ENCODE measurements at regions not wholly inside any gene's neighbourhood (a gene's known extent, or its start where the extent isn't known, plus 50 kb on each side); places are given as distances from the start of the nearest gene placed in this dataset.

DNA sequence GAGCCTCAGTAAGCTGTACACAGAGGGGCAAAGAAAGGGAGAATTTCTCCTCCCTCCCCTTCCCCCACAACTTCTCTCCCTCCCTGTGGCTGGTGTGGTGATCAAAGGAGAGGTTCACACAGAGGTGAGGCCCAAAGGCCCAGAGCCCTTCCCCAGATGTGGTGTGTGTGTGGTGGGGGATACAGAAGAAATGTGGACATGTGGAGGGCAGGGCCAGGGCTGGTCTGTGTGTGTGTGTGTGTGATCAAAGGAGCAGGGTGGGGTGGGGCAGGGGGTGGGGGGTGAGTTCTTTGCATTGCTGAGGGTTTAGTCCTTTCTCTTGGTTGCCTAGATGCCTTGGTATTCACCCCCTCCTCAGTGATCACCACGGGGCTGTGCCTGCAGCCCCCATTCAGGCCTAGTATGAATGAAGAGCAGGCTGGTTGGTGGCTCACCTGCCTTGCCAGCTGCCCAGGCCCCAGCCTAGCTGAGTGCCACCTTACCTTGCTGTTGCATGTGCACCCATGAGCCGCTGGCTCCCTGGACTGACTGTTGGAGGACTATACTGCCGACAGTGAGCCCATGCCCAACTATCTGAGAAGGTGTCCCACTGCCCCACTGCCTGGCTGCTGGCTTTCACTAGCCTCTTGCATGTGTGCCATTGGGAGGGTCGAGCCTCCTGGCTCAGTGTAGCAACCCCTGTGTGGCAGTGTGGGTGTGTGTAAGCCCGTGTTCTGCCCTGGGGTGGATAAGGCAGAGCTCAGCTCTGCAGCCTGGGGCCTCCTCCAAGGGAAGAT, 101.9 kb downstream of the EFNB1 start:
- no peak for DNase-seq (ENCODE audit: low read depth in 1 of 2, low spot score in 1 of 2)

DNA sequence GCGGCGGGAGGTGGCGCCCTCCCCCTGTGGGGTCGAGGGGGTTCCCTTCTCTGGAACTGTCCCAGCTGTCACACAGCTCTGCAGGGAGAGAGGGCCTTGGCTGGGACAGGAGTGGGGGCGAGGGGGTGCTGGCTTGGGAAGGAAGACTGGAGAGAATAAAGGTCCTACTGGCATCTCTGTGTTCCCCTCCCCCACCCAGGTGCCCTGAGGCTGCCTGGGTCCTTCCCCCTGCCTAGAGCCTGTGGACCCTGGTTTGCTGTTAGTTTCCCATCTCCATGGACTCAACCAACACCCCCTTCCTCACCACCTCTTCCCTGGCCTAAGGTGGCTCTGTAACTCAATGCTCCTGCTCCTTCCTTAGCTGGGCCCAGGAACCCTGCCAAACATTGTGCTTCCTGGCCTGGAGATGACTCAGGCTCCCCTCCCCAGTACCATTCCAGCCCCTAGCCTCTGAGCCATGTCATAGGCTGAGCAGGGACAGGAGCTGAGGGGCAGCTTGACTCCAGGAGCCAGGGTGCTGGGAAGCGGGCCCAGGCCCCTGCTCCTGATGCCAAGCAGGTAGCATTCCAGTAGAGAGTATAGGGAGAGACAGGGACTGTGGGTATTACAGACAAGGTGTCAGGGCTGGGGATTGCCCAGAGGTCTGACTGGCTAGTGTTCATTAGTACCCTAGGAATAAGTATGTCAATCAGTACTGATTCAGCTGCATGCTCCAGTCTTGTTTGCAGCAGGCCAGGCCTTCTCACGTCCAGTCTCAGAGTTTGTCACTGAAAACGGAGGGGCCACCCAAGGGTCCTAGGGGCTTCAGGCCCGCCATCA, 100.7 kb downstream of the EFNB1 start:
- no peak for DNase-seq (ENCODE audit: low read depth in 1 of 2, low spot score in 1 of 2)

DNA sequence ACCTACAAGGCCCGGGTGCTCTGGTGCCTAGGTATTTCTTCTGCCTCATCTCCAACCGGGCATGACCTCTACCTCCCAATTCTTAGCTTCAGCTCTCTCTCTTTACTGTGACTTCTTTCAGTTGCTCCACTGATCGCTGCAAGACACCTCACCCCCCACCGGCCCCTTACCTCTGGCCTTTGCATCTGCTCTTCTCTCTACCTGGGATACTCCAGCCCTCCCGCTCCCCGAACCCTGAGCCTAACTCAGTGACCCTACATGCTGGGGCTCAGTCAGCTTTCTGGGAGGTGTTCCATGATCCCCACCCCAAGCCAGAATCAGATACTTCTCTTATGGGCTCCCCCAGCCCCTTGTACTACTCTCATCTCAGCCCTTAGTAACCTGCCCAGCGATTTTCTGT, 99.6 kb downstream of the EFNB1 start:
- no peak for DNase-seq (ENCODE audit: low read depth in 1 of 2, low spot score in 1 of 2)

DNA sequence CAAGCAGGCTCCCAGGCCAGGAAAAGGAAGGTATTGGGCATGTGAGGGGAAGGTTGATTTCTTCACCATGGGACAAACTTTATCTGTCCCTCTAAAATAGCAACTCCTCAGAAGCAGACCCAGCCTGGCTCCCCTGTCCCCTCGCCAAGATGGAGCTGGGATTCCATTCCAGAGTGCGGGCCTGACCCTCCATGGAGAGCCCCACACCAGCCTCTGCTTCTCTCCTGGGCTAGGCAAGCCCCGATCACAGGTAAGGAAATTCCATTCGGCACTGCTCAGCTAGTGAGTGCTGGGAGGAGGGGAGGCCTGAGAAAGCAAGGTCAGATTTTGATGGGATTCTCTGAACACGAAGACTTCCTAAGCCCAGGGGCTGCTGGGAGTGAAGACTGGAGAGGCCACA, 98.4 kb downstream of the EFNB1 start:
- no peak for DNase-seq (ENCODE audit: low read depth in 1 of 2, low spot score in 1 of 2)

DNA sequence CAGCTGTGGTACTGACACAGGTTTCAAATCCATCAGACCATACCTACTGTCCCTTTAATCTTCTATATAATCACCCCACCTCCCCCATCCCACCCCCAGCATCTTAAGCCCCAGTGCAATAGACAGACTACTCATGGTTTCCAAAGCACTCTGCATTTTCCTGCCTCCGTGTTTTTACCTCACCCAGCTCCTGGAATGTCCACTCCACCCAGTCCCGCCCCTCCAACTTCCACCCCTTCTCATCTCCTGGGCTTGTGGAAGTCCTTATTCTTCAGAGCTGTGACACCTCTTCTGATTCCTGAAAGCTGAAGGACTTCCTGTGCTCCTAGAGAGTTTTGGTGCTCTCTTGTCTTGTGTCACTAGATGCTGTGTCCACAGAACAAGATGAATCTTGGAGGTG, 94.3 kb downstream of the EFNB1 start:
- no peak for DNase-seq (ENCODE audit: low read depth in 1 of 2, low spot score in 1 of 2)

DNA sequence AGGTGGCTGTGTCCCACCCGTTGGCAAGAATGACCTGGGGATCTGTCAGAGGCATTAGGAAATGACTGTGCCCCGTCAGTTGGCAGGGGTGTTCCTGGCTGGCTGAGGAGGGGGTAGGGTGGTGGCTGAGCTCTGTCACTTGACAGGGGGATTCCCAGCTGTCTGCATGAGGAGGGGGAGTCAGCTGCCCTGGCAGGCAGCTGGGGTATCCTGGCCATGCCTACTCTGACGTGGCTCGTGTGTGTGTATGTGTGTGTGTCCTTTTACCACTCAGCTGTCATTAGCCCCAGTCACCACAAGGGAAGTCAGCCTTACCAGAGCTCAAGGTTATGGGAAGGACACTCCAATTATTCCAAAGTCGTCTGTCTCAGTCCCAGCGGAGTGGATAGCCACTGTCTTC, 93.2 kb downstream of the EFNB1 start:
- DNase-seq (ENCODE audit: low read depth in 1 of 2, low spot score in 1 of 2) = no peak

DNA sequence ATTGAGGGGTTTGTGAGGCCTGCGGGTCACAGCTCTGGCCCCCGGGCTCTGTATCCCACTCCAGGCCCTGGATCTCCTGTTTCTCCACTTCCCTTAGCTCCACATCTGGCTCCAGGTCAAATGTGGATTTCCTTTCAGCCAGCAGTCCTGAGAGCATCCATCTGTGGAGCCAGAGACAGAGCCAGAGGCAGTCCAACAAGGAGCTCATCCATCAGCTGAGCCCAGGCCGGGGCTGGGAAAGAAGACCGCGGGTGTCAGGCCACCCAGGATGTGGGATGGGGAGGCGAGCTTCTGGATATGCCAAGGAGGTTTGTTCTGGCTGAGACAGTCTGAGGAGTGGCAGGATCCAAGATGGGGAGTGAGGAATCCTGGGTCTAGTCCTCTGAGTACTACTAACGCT, 91.7 kb downstream of the EFNB1 start:
- no peak for DNase-seq (ENCODE audit: low read depth in 1 of 2, low spot score in 1 of 2)

DNA sequence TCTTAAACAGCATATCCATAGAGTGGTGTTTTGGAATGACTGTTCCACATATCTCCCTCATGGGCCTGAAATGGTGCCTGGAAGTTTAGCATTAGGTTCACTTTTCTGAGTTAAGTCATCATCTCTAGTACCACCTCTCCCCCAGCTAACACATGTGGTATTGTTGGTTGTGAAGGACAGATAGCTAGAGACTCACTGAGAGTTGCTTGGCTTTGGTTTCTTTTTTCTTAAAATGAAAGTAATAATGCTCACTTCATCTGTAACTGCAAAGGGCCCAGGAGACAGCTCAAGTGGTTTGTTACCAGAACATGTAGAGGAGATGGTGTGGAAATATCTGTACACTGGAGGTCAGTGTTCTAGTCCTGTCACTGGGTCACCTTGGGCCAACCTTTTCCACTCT, 90.9 kb downstream of the EFNB1 start:
- no peak for DNase-seq (ENCODE audit: low read depth in 1 of 2, low spot score in 1 of 2)

DNA sequence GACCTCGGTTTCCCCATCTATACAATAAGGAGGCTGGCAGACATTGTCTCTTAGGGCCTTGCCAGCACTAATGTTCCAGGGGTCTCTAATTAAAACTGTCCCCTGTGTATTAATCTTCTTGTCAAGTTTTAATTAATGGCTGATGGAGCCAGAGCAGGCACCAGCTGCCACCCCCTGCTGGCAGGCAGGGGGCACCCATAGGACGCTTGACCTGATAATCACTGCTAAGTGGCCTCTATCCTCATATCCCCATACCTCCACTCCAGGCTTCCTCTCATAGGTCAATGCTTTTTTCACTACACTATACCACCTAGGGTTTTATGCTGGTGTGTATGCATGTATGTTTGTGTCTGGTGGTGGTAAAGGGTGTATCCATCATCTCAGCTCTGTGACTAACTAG, 89.4 kb downstream of the EFNB1 start:
- no peak for DNase-seq (ENCODE audit: low read depth in 1 of 2, low spot score in 1 of 2)

DNA sequence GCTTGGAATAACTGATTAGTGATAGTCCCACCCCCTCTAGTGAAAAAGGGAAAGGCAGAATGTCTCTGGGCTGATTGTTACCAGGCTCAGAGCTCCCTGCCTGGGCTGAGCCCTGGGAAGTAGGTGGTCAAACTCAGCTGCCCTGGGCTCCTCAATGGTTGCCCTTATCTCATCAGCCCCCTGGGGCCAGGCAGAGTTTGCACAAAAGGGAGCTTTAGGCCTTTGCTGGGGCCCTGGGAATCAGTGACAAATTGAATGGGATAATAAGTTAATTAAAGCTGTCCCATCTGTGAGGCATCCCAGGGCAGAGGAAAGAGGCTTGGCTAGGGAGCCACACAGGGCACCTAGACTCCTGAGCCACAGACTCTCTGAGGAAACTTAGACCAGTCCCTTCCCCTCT, 89.0 kb downstream of the EFNB1 start:
- no peak for DNase-seq (ENCODE audit: low read depth in 1 of 2, low spot score in 1 of 2)

DNA sequence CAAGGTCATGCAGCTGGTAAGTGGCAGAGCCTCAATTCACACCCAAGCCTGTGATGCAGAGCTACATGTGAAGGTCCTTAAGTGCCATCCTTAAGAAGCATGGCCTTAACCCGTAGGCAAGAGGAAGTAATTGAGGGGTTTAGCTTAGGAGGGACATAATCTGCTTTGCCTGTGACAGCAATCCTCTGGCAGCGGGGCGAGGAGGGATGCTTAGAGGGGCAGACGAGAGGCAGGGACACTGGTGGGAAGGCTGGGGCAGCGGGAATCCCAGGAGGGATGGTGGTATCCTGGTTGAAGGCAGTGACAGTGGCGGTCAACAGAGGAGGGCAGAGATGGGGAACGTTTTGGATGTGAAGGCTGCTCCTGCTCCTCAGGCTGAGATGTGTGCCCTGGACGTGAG, 88.1 kb downstream of the EFNB1 start:
- DNase-seq (ENCODE audit: low read depth in 1 of 2, low spot score in 1 of 2) = no peak

DNA sequence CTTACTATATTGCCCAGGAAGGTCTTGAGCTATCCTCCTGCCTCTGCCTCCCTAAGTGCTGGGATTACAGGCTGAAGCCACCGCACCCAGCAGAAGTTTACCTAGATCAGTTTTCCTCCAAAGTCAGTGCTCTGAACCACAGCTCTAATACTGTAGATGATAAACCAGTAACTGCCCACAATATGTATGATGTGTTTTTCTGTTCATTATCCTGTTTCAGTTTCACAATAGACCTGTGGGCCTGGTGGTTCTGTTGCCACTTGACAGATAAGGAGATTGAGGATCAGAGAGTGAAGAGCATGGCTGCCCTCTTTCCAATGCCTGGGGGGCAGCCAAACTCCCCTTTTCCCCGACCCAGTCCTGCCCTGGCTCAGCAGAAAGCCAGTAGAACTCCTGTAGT, 87.0 kb downstream of the EFNB1 start:
- no peak for DNase-seq (ENCODE audit: low read depth in 1 of 2, low spot score in 1 of 2)

DNA sequence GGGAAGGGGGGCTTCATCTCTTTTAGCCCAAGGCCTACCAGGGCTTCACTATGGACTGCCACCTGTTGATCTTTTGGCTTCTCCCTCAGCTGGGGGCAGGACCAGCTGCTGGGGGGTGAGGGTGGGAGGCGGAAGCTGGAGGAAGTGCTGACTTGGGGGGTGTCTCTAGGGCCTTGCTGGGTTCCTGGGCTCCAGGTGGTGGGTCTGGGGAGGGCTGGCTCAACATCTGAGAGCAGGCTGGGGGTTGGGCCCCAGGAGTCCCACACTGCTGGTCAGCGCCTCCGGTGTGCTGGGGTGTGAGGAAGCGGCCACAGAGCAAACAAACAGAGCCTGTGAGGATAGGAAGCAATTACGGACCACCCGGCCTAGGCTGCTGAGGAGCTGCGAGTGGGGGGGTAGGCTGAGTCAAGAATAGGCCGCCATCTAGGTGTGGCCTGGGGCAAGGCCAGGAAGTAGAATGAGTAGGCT, 85.7 kb downstream of the EFNB1 start:
- DNase-seq (ENCODE audit: low read depth in 1 of 2, low spot score in 1 of 2) = no peak

DNA sequence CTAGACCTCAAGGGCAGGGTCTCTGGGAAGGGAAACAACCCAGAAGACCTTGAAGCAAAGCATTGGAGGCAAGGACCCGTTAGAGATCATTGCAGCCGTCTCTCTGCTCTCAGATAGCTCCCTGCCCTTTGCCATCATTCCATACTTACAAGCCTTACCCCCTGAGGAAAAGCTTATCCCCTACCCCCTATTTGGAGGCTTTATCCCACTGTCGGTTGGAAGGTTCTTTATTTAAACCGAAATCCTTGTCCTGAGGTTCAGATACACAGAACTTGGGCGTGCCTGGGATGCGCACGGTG, 84.4 kb downstream of the EFNB1 start:
- DNase-seq (ENCODE audit: low read depth in 1 of 2, low spot score in 1 of 2) = no peak

DNA sequence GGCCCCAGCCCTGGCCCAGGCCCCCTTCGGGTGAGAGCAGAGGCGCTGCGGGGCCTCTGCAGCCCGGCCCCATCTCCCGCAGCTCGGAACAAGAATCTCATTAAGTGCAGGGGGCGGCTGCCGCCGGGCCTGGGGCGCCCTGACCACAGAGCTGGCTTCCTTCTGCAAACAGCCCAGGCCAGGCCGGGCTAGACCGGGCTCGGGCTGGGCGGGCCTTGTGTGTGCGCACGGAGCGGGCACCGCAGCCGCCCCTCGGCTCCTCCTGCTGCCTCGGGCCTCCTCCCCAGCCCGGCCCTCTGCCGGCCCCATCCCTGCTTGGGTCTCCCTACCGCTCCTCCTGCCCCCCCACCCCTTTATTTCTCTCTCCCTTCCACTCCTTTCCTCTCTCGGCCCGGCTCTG, 83.3 kb downstream of the EFNB1 start:
- DNase-seq (ENCODE audit: low read depth in 1 of 2, low spot score in 1 of 2) = no peak

DNA sequence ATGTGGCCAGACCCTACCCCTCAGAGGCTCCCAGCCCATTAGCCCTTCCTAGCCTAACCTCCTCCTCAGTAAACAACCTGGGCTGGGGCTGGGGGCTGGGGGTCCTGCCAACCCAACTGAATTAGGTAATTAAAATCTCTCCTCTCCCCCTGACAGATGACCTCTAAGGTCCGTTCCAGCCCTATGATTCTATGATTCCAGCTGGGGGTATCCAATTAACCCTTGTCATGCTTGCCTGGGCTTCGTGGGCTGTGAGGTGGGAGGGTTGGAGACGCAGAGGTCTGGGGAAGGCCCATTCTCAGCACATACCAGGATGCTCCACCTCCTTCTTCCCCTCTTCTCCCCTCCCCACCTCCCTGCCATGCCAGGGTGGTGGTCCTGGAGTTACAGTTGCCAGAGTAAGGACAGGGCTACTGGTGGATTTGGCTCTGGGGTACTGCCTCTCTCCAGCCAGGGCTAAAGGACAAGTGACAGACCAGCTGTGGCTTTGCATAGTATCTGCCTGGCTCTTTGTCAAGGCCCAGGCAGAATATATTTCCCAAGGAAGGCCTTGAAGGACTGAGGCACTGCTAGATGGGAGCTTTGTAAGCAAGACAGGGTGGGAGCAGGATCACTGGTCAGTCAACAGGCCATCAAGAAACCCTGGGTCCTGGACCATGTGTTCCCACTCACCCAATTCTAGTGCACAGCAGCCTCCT, 82.1 kb downstream of the EFNB1 start:
- DNase-seq (ENCODE audit: low read depth in 1 of 2, low spot score in 1 of 2) = no peak

DNA sequence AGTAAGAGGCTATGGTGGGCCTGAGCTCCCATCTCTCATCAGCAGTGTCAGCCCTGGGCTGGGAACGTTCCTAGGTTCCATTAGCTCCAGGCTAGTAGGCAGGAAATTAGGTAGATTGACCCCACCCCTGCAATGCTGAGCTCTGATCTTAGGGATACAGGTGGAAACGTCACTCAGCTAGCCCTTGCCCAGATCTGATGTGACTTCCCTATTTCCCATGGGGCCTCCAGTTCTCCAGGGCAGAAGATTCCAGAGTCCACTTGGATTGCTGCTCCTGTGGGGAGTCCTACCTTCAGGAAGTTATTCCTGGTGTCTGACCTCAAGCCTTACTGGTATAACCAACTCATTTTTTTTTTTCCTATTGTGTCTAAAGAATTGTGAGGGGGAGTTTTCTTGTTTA, 81.1 kb downstream of the EFNB1 start:
- DNase-seq (ENCODE audit: low read depth in 1 of 2, low spot score in 1 of 2) = no peak

DNA sequence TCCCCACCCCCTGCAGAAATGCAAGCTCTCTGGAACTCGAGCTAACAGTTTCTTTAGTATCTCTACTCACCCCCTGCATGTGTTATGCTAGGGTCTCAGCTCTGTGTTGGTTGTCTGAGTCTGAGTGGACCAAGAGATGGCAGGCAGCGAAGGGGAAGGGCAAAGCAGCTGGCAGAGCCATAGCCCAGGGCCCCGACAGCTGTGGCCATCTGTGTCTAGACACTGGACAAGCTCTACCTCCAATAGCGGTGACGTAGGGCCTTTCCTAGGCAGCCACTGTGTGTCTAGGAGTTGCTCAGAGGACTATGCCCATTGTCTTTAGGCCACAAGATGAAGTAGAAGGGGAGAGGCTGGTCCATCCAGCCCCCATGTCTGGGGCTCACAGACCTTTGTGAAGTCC, 79.2 kb downstream of the EFNB1 start:
- no peak for DNase-seq (ENCODE audit: low read depth in 1 of 2, low spot score in 1 of 2)

DNA sequence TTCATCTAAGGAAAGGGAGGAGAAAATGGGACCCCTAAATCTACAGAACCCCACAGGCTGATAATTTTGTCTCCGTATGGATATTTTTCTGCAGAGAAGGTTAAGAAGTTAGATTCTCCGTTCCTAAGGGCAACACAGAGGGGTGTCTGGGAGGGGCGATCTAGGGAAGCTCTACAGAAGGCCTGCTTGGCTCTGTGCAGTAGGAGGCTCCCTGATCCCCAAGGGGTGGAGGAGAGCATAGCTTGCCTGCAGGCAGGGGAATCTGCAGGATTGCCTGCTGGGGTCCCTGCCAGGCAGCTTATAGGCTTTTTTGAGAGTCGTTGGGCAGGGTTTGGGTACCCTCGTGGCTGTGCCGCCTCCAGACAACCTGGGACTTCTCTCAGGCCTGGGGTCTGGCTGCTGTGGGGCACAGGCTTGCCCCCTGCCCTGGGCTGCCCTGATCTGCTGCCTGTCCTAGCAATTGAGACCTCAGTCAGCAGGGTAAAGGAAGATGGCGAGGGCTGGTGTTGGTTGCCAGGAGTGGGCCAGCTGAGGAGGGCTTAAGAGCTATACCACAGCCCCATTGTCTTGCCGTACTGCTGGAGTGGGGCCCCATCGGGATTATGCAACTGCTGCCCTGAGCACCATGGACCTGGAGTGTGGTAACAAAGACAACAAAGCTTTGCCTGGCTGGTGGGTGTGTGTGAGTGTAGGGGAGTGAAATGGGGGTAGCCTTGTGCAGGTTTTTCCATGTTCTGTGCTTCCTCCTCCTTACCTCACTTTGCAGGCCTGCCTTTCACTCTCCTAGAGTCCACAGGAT, 74.1 kb downstream of the EFNB1 start:
- no peak for DNase-seq (ENCODE audit: low read depth in 1 of 2, low spot score in 1 of 2)

DNA sequence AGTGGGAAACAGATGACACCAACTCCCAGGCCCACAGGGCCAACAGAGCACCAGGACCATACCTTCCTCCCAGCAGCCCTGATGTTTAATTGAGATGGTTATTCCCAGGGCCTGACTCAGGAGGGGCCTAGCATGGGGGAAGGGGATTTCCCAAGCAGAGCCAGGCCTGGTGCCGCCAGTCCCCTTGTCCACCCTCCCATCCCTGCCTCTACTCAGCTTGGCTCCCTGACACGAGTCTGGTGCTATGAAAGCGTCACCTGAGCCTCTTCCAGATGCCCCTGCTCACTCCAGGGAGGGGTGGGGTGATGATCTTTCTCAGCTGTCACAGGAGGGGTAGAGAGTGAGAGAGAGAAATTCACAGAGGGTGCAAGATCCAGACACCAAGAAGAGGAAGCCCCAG, 72.7 kb downstream of the EFNB1 start:
- no peak for DNase-seq (ENCODE audit: low read depth in 1 of 2, low spot score in 1 of 2)

DNA sequence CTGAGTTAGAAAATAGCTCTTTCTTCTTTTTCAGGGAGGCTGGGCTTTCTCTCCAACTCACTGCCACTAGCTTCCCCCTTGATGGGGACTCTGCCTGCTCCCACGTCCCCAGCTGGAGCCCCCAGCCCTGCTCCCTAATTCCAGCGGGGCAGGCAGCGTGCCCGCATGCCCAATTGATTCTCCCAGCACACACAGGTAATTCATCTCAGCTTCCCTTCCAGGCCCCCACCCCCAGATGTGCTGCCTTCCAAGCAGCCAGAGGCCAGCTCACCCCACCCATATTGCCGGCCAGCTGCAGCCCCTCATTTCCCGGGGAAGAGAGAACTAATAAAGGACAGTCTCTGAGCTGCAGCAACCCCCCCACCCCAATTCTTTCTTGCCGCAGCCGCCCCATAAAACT, 69.8 kb downstream of the EFNB1 start:
- DNase-seq (ENCODE audit: low read depth in 1 of 2, low spot score in 1 of 2) = no peak
